Loucy (cell line): ENCODE measurements at regions not wholly inside any gene's neighbourhood (a gene's known extent, or its start where the extent isn't known, plus 50 kb on each side); places are given as distances from the start of the nearest gene placed in this dataset.

Source experiments
- CTCF ChIP-seq: fragments of 200-600 bp; sonication (generic); conservative IDR thresholded peaks from 2 replicates; pipeline ENCODE4 v1.5.1; 2014; ENCODE audit warnings: mild to moderate bottlenecking, antibody characterized with exemption, low read length
- EZH2phosphoT487 ChIP-seq: fragments of 200-600 bp; IDR thresholded peaks from 2 replicates; pipeline ENCODE4 v1.6.1; 2018; ENCODE audit warnings: antibody characterized with exemption, mild to moderate bottlenecking, moderate library complexity, borderline replicate concordance

GRCh38 chr4:126559961-126560360, 1072.8 kb upstream of the INTU start:
- TF ChIP-seq CTCF (no peak), EZH2phosphoT487 (no peak)
